ENCODE measurements at regions not wholly inside any gene's neighbourhood (a gene's known extent, or its start where the extent isn't known, plus 50 kb on each side); places are given as distances from the start of the nearest gene placed in this dataset.

DNA sequence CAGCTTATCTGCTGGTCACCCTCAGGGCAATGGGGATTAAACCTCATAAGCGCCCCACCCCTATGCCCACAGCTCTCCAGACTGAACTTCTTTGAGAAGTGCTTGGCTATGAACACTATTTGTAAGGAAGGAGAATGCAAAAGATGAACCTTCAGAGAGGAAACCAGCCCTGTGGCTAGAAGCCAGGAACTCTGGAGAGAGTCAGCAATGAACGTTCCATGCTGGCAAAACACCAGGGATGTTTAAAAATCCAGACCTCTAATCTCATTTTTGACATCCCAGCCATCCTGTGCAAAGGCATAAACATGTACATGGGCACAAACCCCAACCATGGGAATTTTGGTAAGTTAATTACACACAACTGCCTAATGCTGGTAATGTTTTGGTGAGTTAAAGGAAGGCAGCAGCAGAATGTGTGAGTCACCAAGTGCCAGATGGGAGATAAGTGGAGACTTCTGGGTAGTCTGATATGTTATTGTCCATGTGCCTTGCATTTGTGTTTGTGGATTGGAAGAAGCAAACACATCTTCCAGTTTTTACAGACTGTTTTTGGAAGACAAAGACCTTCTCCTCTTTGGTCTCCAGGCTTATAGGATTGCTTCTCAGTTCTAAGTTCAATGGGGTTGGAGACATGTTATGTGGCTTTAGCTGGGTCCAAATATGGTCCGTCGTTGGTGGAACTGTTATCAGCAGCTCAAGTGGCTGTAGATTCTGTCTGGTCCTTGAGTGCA is 174.1 kb upstream of the ETV3 start:
- TF ChIP-seq, protein P1, sequence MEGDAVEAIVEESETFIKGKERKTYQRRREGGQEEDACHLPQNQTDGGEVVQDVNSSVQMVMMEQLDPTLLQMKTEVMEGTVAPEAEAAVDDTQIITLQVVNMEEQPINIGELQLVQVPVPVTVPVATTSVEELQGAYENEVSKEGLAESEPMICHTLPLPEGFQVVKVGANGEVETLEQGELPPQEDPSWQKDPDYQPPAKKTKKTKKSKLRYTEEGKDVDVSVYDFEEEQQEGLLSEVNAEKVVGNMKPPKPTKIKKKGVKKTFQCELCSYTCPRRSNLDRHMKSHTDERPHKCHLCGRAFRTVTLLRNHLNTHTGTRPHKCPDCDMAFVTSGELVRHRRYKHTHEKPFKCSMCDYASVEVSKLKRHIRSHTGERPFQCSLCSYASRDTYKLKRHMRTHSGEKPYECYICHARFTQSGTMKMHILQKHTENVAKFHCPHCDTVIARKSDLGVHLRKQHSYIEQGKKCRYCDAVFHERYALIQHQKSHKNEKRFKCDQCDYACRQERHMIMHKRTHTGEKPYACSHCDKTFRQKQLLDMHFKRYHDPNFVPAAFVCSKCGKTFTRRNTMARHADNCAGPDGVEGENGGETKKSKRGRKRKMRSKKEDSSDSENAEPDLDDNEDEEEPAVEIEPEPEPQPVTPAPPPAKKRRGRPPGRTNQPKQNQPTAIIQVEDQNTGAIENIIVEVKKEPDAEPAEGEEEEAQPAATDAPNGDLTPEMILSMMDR (conservative IDR thresholded peaks at IDR 0.05; ENCODE audit: low read length) = no peak
- TF ChIP-seq EZH2phosphoT487 (IDR thresholded peaks at IDR 0.05; ENCODE audit: borderline replicate concordance) = no peak

Data from Loucy (cell line).